ENCODE measurements at regions not wholly inside any gene's neighbourhood (a gene's known extent, or its start where the extent isn't known, plus 50 kb on each side); places are given as distances from the start of the nearest gene placed in this dataset.

DNA sequence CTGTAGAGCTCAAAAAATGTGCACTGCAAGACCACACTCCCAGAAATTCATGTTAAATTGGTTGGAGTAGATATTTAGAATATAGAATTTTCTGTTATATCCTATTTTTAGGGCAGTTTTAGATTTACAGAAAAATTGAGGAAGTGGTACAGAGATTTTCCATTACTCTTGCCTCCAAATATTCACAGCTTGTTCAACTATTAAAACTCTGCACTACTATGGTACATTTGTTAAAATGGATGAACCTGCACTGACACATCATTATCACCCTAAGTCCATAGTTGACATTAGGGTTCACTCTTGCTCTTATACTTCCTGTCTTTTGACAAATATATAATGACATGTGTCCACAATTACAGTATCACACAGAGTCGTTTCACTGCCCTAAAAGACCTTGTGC, 1724.5 kb downstream of the C4orf33 start:
- no peak overlapping the region for H3K27ac Mint-ChIP-seq
- H3K4me3 Mint-ChIP-seq = no peak overlapping the region
- intact Hi-C loops (cut with DNase I, micrococcal nuclease) = no loop called here
- no peak overlapping the region for H3K27ac ChIP-seq (ENCODE audit: low read depth in 1 of 2, low read length in 2 of 2)
- no peaks in the 10 kb centered on the region for H3K27me3 ChIP-seq (ENCODE audit: control insufficient read depth in 1 of 2, insufficient read depth in 2 of 2, low read length in 2 of 2)
- CTCF ChIA-PET = no interaction called here
- no peaks in the 10 kb centered on the region for H3K4me1 ChIP-seq (ENCODE audit: insufficient read depth, low read length)
- DNase-seq = no peak
- no peak for ATAC-seq (ENCODE audit: poor library complexity)
- TF ChIP-seq, protein P1, sequence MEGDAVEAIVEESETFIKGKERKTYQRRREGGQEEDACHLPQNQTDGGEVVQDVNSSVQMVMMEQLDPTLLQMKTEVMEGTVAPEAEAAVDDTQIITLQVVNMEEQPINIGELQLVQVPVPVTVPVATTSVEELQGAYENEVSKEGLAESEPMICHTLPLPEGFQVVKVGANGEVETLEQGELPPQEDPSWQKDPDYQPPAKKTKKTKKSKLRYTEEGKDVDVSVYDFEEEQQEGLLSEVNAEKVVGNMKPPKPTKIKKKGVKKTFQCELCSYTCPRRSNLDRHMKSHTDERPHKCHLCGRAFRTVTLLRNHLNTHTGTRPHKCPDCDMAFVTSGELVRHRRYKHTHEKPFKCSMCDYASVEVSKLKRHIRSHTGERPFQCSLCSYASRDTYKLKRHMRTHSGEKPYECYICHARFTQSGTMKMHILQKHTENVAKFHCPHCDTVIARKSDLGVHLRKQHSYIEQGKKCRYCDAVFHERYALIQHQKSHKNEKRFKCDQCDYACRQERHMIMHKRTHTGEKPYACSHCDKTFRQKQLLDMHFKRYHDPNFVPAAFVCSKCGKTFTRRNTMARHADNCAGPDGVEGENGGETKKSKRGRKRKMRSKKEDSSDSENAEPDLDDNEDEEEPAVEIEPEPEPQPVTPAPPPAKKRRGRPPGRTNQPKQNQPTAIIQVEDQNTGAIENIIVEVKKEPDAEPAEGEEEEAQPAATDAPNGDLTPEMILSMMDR (IDR thresholded peaks at IDR 0.05) = no peak
- no peaks in the 10 kb centered on the region for H3K36me3 ChIP-seq (ENCODE audit: insufficient read depth, low read length)
- H3K4me1 Mint-ChIP-seq (ENCODE audit: low read depth) = no peaks in the 10 kb centered on the region
- no peak overlapping the region for H3K4me3 ChIP-seq (ENCODE audit: low read length)
- H3K9me3 Mint-ChIP-seq = peaks cover 3% of the 10 kb centered on the region
- no peaks in the 10 kb centered on the region for H3K36me3 Mint-ChIP-seq (ENCODE audit: low read depth)
- H3K9me3 ChIP-seq (ENCODE audit: control insufficient read depth in 1 of 2, insufficient read depth in 1 of 2, low read length in 2 of 2) = no peaks in the 10 kb centered on the region
- POLR2A ChIA-PET = no interaction called here
- no peaks in the 10 kb centered on the region for H3K27me3 Mint-ChIP-seq

GRCh38 chr4:130825284-130825683, 1729.3 kb downstream of the C4orf33 start:
- Mint-ChIP-seq H3K27me3 (no peaks in the 10 kb centered on the region), H3K4me1 (ENCODE audit: low read depth) (no peaks in the 10 kb centered on the region), H3K4me3 (no peak overlapping the region), H3K27ac (no peak overlapping the region), H3K36me3 (ENCODE audit: low read depth) (no peaks in the 10 kb centered on the region), H3K9me3 (peaks cover 4% of the 10 kb centered on the region)
- ChIA-PET CTCF (no interaction called here), POLR2A (no interaction called here)
- TF ChIP-seq, protein P1 (IDR thresholded peaks at IDR 0.05) = no peak
- H3K4me3 ChIP-seq (ENCODE audit: low read length) = no peak overlapping the region
- H3K4me1 ChIP-seq (ENCODE audit: insufficient read depth, low read length) = no peaks in the 10 kb centered on the region
- H3K36me3 ChIP-seq (ENCODE audit: insufficient read depth, low read length) = no peaks in the 10 kb centered on the region
- DNase-seq (no peak), ATAC-seq (ENCODE audit: poor library complexity) (no peak)
- intact Hi-C loops (cut with DNase I, micrococcal nuclease) = no loop called here
- H3K9me3 ChIP-seq (ENCODE audit: control insufficient read depth in 1 of 2, insufficient read depth in 1 of 2, low read length in 2 of 2) = no peaks in the 10 kb centered on the region
- no peak overlapping the region for H3K27ac ChIP-seq (ENCODE audit: low read depth in 1 of 2, low read length in 2 of 2)
- no peaks in the 10 kb centered on the region for H3K27me3 ChIP-seq (ENCODE audit: control insufficient read depth in 1 of 2, insufficient read depth in 2 of 2, low read length in 2 of 2)

- CTCF ChIA-PET = no interaction called here
- POLR2A ChIA-PET = no interaction called here
- DNase-seq (no peak), ATAC-seq (ENCODE audit: poor library complexity) (no peak)
- Histone ChIP-seq H3K27ac (ENCODE audit: low read depth in 1 of 2, low read length in 2 of 2) (no peak overlapping the region), H3K4me3 (ENCODE audit: low read length) (no peak overlapping the region), H3K4me1 (ENCODE audit: insufficient read depth, low read length) (no peaks in the 10 kb centered on the region), H3K27me3 (ENCODE audit: control insufficient read depth in 1 of 2, insufficient read depth in 2 of 2, low read length in 2 of 2) (no peaks in the 10 kb centered on the region), H3K36me3 (ENCODE audit: insufficient read depth, low read length) (no peaks in the 10 kb centered on the region), H3K9me3 (ENCODE audit: control insufficient read depth in 1 of 2, insufficient read depth in 1 of 2, low read length in 2 of 2) (peaks cover 5% of the 10 kb centered on the region in 2 experiments)
- Mint-ChIP-seq H3K4me1 (ENCODE audit: low read depth) (no peaks in the 10 kb centered on the region), H3K4me3 (no peak overlapping the region), H3K27me3 (no peaks in the 10 kb centered on the region), H3K9me3 (peaks cover 2% of the 10 kb centered on the region), H3K36me3 (ENCODE audit: low read depth) (no peaks in the 10 kb centered on the region), H3K27ac (no peak overlapping the region)
- intact Hi-C loops (cut with DNase I, micrococcal nuclease) = no loop called here
- TF ChIP-seq, protein P1 (IDR thresholded peaks at IDR 0.05) = no peak
Observed at GRCh38 chr4:130850019-130850524, 1754.1 kb downstream of the C4orf33 start.

Data from CD4-positive, alpha-beta T cell (primary cell).